Type B pancreatic cell (in vitro differentiated cells): ENCODE measurements at regions not wholly inside any gene's neighbourhood (a gene's known extent, or its start where the extent isn't known, plus 50 kb on each side); places are given as distances from the start of the nearest gene placed in this dataset.
A peak's percentile ranks its signal among the peaks of the same experiment; 100 is the strongest.

ENCODE experiments used
- DNase-seq: peaks from one replicate; pipeline ENCODE4 v3.0.0; 2021; ENCODE audit warnings: mixed read lengths; ENCODE audit not compliant: unreplicated experiment; ENCODE audit errors: extremely low spot score
- H3K27ac Mint-ChIP-seq: 2 replicates; pipeline ENCODE4 v1.8.0; 2021; ENCODE audit warnings: mild to moderate bottlenecking, mixed read lengths
- H3K27me3 Mint-ChIP-seq: 2 replicates; pipeline ENCODE4 v1.8.0; 2021; ENCODE audit warnings: mixed read lengths
- H3K36me3 Mint-ChIP-seq: 2 replicates; pipeline ENCODE4 v1.8.0; 2021; ENCODE audit warnings: mixed read lengths
- H3K4me1 Mint-ChIP-seq: one replicate; pipeline ENCODE4 v1.8.0; 2021; ENCODE audit warnings: mixed read lengths; ENCODE audit not compliant: unreplicated experiment
- H3K4me3 Mint-ChIP-seq: 2 replicates; pipeline ENCODE4 v1.8.0; 2021; ENCODE audit warnings: mild to moderate bottlenecking, mixed read lengths
- H3K9me3 Mint-ChIP-seq: 2 replicates; pipeline ENCODE4 v1.8.0; 2021; ENCODE audit warnings: mixed read lengths
- TF ChIP-seq, protein P1 (sequence below): fragments of 200-600 bp; sonication (generic); conservative IDR thresholded peaks from 2 replicates; pipeline ENCODE4 v1.5.0; 2021; ENCODE audit warnings: antibody characterized with exemption, mild to moderate bottlenecking

DNA sequence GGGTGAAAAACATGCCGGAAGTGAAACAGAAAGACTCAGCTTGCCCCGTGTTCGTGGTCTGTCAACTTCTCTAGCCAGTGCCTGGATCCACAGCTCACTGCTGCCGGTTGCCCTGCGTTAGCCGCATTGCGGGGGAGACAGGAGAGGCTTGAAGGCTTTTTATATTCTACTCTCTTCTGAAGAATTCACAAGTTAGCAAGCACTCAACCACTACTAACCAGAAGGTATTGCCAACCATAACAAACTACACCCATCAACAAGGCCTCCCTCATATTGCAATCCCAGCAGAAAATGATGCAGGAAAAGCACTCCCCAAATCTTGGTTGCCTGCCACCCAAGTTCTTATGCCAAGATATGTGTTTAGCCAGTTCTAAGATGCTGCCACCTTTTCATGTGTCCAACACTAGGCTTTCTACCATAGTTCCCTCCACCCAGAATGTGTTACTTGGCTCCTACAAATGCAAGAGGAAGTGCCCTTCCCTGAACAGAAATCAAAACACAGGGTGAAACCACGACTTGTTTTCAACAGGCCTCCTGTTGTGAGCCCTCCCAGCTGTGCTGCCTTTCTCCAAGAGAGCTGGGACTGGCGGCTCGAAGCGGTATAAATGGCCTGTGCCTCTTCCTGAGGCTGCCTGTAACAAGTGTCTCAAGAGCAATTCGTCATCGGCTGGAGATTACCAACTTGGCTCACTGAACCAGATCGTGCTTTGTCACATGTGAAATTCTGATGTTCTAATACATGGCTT lies 129.0 kb downstream of the SNX18 start:
- no peak for DNase-seq
- H3K27me3 Mint-ChIP-seq: no peaks in the 10 kb centered on the region
- no peaks in the 10 kb centered on the region for H3K36me3 Mint-ChIP-seq
- peaks cover 18% of the 10 kb centered on the region for H3K4me1 Mint-ChIP-seq
- H3K9me3 Mint-ChIP-seq: peaks cover 6% of the 10 kb centered on the region
- peak overlapping the region; percentile 20 for H3K27ac Mint-ChIP-seq
- no peak overlapping the region for H3K4me3 Mint-ChIP-seq
- TF ChIP-seq, protein P1, sequence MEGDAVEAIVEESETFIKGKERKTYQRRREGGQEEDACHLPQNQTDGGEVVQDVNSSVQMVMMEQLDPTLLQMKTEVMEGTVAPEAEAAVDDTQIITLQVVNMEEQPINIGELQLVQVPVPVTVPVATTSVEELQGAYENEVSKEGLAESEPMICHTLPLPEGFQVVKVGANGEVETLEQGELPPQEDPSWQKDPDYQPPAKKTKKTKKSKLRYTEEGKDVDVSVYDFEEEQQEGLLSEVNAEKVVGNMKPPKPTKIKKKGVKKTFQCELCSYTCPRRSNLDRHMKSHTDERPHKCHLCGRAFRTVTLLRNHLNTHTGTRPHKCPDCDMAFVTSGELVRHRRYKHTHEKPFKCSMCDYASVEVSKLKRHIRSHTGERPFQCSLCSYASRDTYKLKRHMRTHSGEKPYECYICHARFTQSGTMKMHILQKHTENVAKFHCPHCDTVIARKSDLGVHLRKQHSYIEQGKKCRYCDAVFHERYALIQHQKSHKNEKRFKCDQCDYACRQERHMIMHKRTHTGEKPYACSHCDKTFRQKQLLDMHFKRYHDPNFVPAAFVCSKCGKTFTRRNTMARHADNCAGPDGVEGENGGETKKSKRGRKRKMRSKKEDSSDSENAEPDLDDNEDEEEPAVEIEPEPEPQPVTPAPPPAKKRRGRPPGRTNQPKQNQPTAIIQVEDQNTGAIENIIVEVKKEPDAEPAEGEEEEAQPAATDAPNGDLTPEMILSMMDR: no peak

- H3K4me3 Mint-ChIP-seq: no peak overlapping the region
- no peaks in the 10 kb centered on the region for H3K36me3 Mint-ChIP-seq
- peaks cover 18% of the 10 kb centered on the region for H3K4me1 Mint-ChIP-seq
- TF ChIP-seq, protein P1: no peak
- peaks cover 6% of the 10 kb centered on the region for H3K9me3 Mint-ChIP-seq
- DNase-seq: no peak
- no peaks in the 10 kb centered on the region for H3K27me3 Mint-ChIP-seq
- no peak overlapping the region for H3K27ac Mint-ChIP-seq
These were observed 128.4 kb downstream of the SNX18 start for GRCh38 chr5:54645882-54646355.

DNA sequence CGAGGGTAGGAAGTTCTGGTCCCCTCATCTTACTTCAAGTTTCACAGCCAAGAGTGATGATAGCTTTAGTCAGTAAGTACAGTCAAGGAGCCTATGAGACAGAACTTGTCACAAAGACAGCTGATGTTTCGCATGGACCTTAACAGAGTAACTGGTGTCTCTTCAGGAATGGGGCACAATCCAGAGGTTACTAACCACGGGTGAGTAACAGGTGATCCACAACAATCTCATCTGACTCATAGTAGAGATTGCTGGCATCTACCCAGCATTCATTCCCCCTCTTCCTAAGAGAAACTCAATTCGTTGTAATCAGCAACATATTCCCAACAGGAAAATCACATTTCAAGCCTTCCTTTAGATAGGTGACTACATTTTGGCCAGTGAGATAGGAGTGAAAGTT lies 126.7 kb downstream of the SNX18 start:
- H3K4me1 Mint-ChIP-seq: peaks cover 18% of the 10 kb centered on the region

DNA sequence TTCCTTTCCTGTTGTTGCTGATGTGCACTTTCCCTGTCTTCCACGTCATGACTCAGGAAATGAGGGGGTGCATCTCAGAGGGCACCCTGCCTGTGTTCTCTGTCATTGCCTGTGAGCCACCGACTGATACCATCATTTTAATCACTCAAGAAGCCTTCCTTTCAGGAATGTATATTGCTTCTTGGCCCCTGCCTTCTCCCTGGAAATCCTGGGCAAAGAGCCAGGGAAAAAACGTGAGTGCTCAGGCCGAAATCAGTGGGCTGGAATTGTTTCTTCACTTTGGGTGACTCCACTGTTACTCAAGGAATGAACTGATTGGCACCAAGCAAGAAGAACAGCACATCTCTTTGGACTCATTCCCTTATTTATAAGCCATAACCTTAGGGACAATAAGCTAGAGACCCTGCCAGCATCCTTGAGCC lies 126.1 kb downstream of the SNX18 start:
- Mint-ChIP-seq H3K4me3 (no peak overlapping the region), H3K9me3 (peaks cover 6% of the 10 kb centered on the region), H3K36me3 (no peaks in the 10 kb centered on the region)

More for the DNA sequence above, 126.7 kb downstream of the SNX18 start:
- TF ChIP-seq, protein P1: no peak
- Mint-ChIP-seq H3K4me3 (no peak overlapping the region), H3K27ac (no peak overlapping the region), H3K9me3 (peaks cover 6% of the 10 kb centered on the region), H3K36me3 (no peaks in the 10 kb centered on the region), H3K27me3 (no peaks in the 10 kb centered on the region)
- DNase-seq: no peak

DNA sequence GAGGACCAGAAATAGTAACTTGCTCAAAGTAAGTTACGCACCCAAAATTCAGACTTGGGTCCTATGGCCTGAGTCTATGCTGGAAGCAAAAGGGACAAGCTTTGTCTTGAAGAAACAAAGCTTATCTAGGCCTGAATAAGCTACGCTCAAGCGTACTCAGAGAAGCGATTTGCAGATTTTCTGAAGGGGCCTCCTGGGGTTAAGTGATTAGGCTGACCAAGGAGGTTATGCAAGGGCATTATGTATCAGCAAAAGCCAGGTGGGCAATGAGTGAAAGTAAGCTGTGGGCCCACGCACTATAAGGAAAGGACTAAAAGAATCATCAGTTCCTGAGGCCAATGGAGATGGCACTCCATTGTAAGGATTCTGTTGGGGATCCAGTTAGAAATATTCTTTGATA lies 122.1 kb downstream of the SNX18 start:
- TF ChIP-seq, protein P1: no peak
- no peak overlapping the region for H3K4me3 Mint-ChIP-seq
- H3K4me1 Mint-ChIP-seq: no peaks in the 10 kb centered on the region
- no peak overlapping the region for H3K27ac Mint-ChIP-seq
- no peaks in the 10 kb centered on the region for H3K27me3 Mint-ChIP-seq
- no peaks in the 10 kb centered on the region for H3K36me3 Mint-ChIP-seq
- no peak for DNase-seq
- no peaks in the 10 kb centered on the region for H3K9me3 Mint-ChIP-seq

More for the DNA sequence above, 126.1 kb downstream of the SNX18 start:
- TF ChIP-seq, protein P1: no peak
- DNase-seq: no peak
- Mint-ChIP-seq H3K27ac (no peak overlapping the region), H3K27me3 (no peaks in the 10 kb centered on the region), H3K4me1 (peaks cover 18% of the 10 kb centered on the region)
